GM12878 (cell line): ENCODE measurements at regions not wholly inside any gene's neighbourhood (a gene's known extent, or its start where the extent isn't known, plus 50 kb on each side); places are given as distances from the start of the nearest gene placed in this dataset.
A peak's percentile ranks its signal among the peaks of the same experiment; 100 is the strongest.

Experiments
- ASH2L ChIP-seq: fragments of 300-600, 200-600 bp; sonication (generic); IDR thresholded peaks from 2 replicates; pipeline ENCODE4 v1.6.1; 2017; ENCODE audit warnings: low read depth, mild to moderate bottlenecking, borderline replicate concordance
- BHLHE40 ChIP-seq, 2 experiments: fragments of 450-650 bp in 1 of 2; IDR thresholded peaks; 2 replicates each; pipeline ENCODE4 v1.6.1; 2011 to 2017; ENCODE audit warnings: low read depth in 2 of 2, borderline replicate concordance in 1 of 2, improper control_type of control experiment in 1 of 2, low read length in 1 of 2, mild to moderate bottlenecking in 1 of 2
- BRCA1 ChIP-seq: IDR thresholded peaks from 2 replicates; pipeline ENCODE4 v1.6.1; 2011; ENCODE audit warnings: low read depth, low read length, improper control_type of control experiment
- CBFB ChIP-seq: IDR thresholded peaks from 2 replicates; pipeline ENCODE4 v1.6.1; 2016; ENCODE audit warnings: antibody characterized with exemption, low read depth
- CEBPB ChIP-seq, 2 experiments: fragments of 150-350 bp in 1 of 2; IDR thresholded peaks; 2 replicates each; pipeline ENCODE4 v1.6.1; 2012 to 2014; ENCODE audit warnings: low read depth in 2 of 2, low read length in 2 of 2, borderline replicate concordance in 1 of 2, inconsistent platforms in 1 of 2
- CREB1 ChIP-seq: IDR thresholded peaks from 2 replicates; pipeline ENCODE4 v1.6.1; 2012; ENCODE audit warnings: low read depth, mild to moderate bottlenecking, inconsistent platforms
- ESRRA ChIP-seq: IDR thresholded peaks from 2 replicates; pipeline ENCODE4 v1.6.1; 2012; ENCODE audit warnings: mild to moderate bottlenecking, low read length, improper control_type of control experiment
- EZH2 ChIP-seq: IDR thresholded peaks from 2 replicates; pipeline ENCODE4 v1.6.1; 2012; ENCODE audit warnings: low read depth, mild to moderate bottlenecking, control low read depth, inconsistent platforms, low read length, borderline replicate concordance; ENCODE audit not compliant: control insufficient read depth
- FOXK2 ChIP-seq: fragments of 450-650 bp; IDR thresholded peaks from 2 replicates; pipeline ENCODE4 v1.6.1; 2017; ENCODE audit warnings: mild to moderate bottlenecking, moderate library complexity
- FOXM1 ChIP-seq: IDR thresholded peaks from 2 replicates; pipeline ENCODE4 v1.6.1; 2012; ENCODE audit warnings: low read depth, mild to moderate bottlenecking, inconsistent platforms, low read length, moderate library complexity
- GABPA ChIP-seq: IDR thresholded peaks from 2 replicates; pipeline ENCODE4 v1.6.1; 2014; ENCODE audit warnings: antibody characterized with exemption, low read depth, mild to moderate bottlenecking, inconsistent platforms
- HDAC2 ChIP-seq: fragments of 200-600 bp; sonication (generic); IDR thresholded peaks from 2 replicates; pipeline ENCODE4 v1.6.1; 2017
- JUND ChIP-seq: IDR thresholded peaks from 2 replicates; pipeline ENCODE4 v1.6.1; 2012; ENCODE audit warnings: low read depth, mild to moderate bottlenecking, low read length, improper control_type of control experiment, moderate library complexity
- NBN ChIP-seq: fragments of 450-650 bp; IDR thresholded peaks from 2 replicates; pipeline ENCODE4 v1.6.1; 2016
- NFXL1 ChIP-seq: fragments of 450-650 bp; IDR thresholded peaks from 2 replicates; pipeline ENCODE4 v1.6.1; 2017; ENCODE audit warnings: antibody characterized with exemption, mild to moderate bottlenecking, borderline replicate concordance
- PML ChIP-seq: IDR thresholded peaks from 2 replicates; pipeline ENCODE4 v1.6.1; 2012; ENCODE audit warnings: low read length, inconsistent platforms
- POLR2AphosphoS2 ChIP-seq: IDR thresholded peaks from 2 replicates; pipeline ENCODE4 v1.6.1; 2011; ENCODE audit warnings: low read depth, mild to moderate bottlenecking, low read length, improper control_type of control experiment, moderate library complexity
- RB1 ChIP-seq: fragments of 450-650 bp; formaldehyde crosslinking; IDR thresholded peaks from 2 replicates; pipeline ENCODE4 v1.6.1; 2017; ENCODE audit warnings: mild to moderate bottlenecking, borderline replicate concordance
- SMARCA5 ChIP-seq: fragments of 450-650 bp; IDR thresholded peaks from 2 replicates; pipeline ENCODE4 v1.6.1; 2017; ENCODE audit warnings: mild to moderate bottlenecking
- SREBF2 ChIP-seq: IDR thresholded peaks from 2 replicates; pipeline ENCODE4 v1.6.1; 2012; ENCODE audit warnings: mild to moderate bottlenecking, low read length
- TCF7 ChIP-seq: IDR thresholded peaks from 2 replicates; pipeline ENCODE4 v1.6.1; 2014; ENCODE audit warnings: antibody characterized with exemption, borderline replicate concordance
- ZNF217 ChIP-seq: fragments of 450-650 bp; IDR thresholded peaks from 2 replicates; pipeline ENCODE4 v1.6.1; 2017; ENCODE audit warnings: antibody characterized with exemption, mild to moderate bottlenecking
- TF ChIP-seq, protein P1 (sequence below): fragments of 450-650 bp; IDR thresholded peaks from 2 replicates; pipeline ENCODE4 v1.6.1; 2016; ENCODE audit warnings: mild to moderate bottlenecking, moderate library complexity, borderline replicate concordance
- TF ChIP-seq, protein P2 (sequence below): fragments of 450-650 bp; IDR thresholded peaks from 2 replicates; pipeline ENCODE4 v1.6.1; 2017; ENCODE audit warnings: mild to moderate bottlenecking, moderate library complexity

DNA sequence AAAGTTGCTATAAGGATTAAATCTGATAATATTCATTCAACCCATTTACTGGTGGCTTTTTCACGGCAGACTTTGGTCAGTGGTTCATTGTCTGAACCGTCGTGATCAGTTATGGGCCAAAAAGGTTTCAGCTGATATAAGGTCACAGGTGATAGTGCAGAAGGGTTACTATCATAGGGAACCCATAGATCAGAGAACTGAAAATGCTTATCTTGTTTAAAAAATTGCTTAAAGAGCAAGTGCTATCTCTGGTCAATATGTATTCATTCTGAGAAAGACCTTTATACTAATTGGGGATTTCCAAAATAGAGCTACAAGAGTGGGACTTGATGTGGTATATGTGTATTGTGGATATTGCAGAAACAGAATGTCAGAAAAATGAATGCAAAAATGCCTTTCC lies 147.8 kb upstream of the SEMA3E start (continued):
- TF ChIP-seq ASH2L (no peak), BRCA1 (no peak), EZH2 (no peak), JUND (no peak), FOXK2 (no peak), CBFB (no peak), SMARCA5 (no peak), CEBPB (IDR thresholded peaks at IDR 0.05; ENCODE audit: borderline replicate concordance in 1 of 2, low read depth in 2 of 2, low read length in 2 of 2) (no peak), FOXM1 (0 out of 2 replicates have a peak, but pooled peaks have one; percentile 49), NFXL1 (no peak), NBN (peak; percentile 34; the same call in 1 of the 2 replicates), SREBF2 (no peak), HDAC2 (no peak), GABPA (0 out of 2 replicates have a peak, but pooled peaks have one; percentile 11), BHLHE40 (IDR thresholded peaks at IDR 0.05; ENCODE audit: borderline replicate concordance in 1 of 2, low read depth in 2 of 2, low read length in 1 of 2) (peak in 1 of 2 experiments; percentile 24; a peak in 1 of 4 replicates), TCF7 (0 out of 2 replicates have a peak, but pooled peaks have one; percentile 16), RB1 (no peak; the same call in 1 of the 2 replicates), POLR2AphosphoS2 (no peak), ESRRA (no peak), CREB1 (0 out of 2 replicates have a peak, but pooled peaks have one; percentile 14), ZNF217 (0 out of 2 replicates have a peak, but pooled peaks have one; percentile 47), PML (0 out of 2 replicates have a peak, but pooled peaks have one; percentile 43)
- TF ChIP-seq, protein P1, sequence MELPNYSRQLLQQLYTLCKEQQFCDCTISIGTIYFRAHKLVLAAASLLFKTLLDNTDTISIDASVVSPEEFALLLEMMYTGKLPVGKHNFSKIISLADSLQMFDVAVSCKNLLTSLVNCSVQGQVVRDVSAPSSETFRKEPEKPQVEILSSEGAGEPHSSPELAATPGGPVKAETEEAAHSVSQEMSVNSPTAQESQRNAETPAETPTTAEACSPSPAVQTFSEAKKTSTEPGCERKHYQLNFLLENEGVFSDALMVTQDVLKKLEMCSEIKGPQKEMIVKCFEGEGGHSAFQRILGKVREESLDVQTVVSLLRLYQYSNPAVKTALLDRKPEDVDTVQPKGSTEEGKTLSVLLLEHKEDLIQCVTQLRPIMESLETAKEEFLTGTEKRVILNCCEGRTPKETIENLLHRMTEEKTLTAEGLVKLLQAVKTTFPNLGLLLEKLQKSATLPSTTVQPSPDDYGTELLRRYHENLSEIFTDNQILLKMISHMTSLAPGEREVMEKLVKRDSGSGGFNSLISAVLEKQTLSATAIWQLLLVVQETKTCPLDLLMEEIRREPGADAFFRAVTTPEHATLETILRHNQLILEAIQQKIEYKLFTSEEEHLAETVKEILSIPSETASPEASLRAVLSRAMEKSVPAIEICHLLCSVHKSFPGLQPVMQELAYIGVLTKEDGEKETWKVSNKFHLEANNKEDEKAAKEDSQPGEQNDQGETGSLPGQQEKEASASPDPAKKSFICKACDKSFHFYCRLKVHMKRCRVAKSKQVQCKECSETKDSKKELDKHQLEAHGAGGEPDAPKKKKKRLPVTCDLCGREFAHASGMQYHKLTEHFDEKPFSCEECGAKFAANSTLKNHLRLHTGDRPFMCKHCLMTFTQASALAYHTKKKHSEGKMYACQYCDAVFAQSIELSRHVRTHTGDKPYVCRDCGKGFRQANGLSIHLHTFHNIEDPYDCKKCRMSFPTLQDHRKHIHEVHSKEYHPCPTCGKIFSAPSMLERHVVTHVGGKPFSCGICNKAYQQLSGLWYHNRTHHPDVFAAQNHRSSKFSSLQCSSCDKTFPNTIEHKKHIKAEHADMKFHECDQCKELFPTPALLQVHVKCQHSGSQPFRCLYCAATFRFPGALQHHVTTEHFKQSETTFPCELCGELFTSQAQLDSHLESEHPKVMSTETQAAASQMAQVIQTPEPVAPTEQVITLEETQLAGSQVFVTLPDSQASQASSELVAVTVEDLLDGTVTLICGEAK = no peak
- TF ChIP-seq, protein P2, sequence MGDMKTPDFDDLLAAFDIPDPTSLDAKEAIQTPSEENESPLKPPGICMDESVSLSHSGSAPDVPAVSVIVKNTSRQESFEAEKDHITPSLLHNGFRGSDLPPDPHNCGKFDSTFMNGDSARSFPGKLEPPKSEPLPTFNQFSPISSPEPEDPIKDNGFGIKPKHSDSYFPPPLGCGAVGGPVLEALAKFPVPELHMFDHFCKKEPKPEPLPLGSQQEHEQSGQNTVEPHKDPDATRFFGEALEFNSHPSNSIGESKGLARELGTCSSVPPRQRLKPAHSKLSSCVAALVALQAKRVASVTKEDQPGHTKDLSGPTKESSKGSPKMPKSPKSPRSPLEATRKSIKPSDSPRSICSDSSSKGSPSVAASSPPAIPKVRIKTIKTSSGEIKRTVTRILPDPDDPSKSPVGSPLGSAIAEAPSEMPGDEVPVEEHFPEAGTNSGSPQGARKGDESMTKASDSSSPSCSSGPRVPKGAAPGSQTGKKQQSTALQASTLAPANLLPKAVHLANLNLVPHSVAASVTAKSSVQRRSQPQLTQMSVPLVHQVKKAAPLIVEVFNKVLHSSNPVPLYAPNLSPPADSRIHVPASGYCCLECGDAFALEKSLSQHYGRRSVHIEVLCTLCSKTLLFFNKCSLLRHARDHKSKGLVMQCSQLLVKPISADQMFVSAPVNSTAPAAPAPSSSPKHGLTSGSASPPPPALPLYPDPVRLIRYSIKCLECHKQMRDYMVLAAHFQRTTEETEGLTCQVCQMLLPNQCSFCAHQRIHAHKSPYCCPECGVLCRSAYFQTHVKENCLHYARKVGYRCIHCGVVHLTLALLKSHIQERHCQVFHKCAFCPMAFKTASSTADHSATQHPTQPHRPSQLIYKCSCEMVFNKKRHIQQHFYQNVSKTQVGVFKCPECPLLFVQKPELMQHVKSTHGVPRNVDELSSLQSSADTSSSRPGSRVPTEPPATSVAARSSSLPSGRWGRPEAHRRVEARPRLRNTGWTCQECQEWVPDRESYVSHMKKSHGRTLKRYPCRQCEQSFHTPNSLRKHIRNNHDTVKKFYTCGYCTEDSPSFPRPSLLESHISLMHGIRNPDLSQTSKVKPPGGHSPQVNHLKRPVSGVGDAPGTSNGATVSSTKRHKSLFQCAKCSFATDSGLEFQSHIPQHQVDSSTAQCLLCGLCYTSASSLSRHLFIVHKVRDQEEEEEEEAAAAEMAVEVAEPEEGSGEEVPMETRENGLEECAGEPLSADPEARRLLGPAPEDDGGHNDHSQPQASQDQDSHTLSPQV = no peak
